Vagina (tissue), 2 donors: ENCODE measurements at regions not wholly inside any gene's neighbourhood (a gene's known extent, or its start where the extent isn't known, plus 50 kb on each side); places are given as distances from the start of the nearest gene placed in this dataset.

Experiments
- DNase-seq, 2 donors: peaks; one replicate each; pipeline ENCODE4 v3.0.0-alpha.2; 2017; ENCODE audit errors: extremely low spot score in 2 of 2
- H3K27ac ChIP-seq: fragments of 200-600 bp; sonication (generic); one replicate; pipeline ENCODE4 v1.5.1; 2019
- H3K27me3 ChIP-seq: fragments of 200-600 bp; sonication (generic); one replicate; pipeline ENCODE4 v1.5.1; 2019
- H3K36me3 ChIP-seq, 2 donors: fragments of 200-600 bp; sonication (generic); one replicate each; pipeline ENCODE4 v1.5.1; 2017 to 2019
- H3K4me1 ChIP-seq: fragments of 200-600 bp; sonication (generic); one replicate; pipeline ENCODE4 v1.5.1; 2019
- H3K4me3 ChIP-seq, 2 donors: fragments of 200-600 bp; sonication (generic); 1 replicate in 1 of 2; 2 replicates in 1 of 2; pipeline ENCODE4 v1.5.1; 2016 to 2019
- H3K9me3 ChIP-seq: fragments of 200-600 bp; sonication (generic); one replicate; pipeline ENCODE4 v1.5.1; 2019
- CTCF ChIP-seq, 3 experiments: fragments of 450-650 bp in 2 of 3; fragments of 200-600 bp in 1 of 3; sonication (generic) in 1 of 3; IDR thresholded peaks; one replicate each; pipeline ENCODE4 v1.5.1; 2017 to 2019; ENCODE audit warnings: antibody characterized with exemption in 3 of 3, mild to moderate bottlenecking in 2 of 3, moderate library complexity in 2 of 3
- POLR2A ChIP-seq, 2 donors: fragments of 450-650 bp; IDR thresholded peaks; one replicate each; pipeline ENCODE4 v1.6.1; 2017; ENCODE audit warnings: antibody characterized with exemption in 2 of 2, mild to moderate bottlenecking in 2 of 2, moderate library complexity in 2 of 2
- POLR2AphosphoS5 ChIP-seq, 2 donors: sonication (generic); formaldehyde crosslinking; IDR thresholded peaks; one replicate each; pipeline ENCODE4 v1.9.0; 2017; ENCODE audit warnings: antibody characterized with exemption in 2 of 2, mild to moderate bottlenecking in 2 of 2, low read depth in 1 of 2; ENCODE audit not compliant: insufficient read depth in 1 of 2
- intact Hi-C: fragments of 100-400 bp; cut with DNase I; formaldehyde crosslinking; loops from one replicate; pipeline ENCODE4 v1.15.1; 2023

DNA sequence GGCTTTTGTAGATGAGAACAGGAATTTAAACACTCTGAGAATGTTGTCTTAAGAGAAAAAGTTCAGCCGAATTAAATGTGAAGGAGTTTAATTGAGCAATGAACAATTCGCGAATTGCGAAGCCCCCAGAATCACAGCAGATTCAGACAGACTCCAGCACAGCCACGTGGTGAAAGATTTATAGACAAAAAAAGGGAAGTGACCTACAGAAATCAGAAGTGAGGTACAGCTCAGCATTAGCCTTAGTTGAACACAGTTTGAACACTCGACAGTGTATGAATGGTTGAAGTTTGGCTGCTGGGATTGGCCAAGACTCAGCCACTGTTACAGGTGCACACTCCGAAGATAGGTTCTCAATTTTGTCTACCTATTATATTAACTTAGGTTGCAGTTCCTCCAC, 264.0 kb upstream of the CHST9 start:
- Histone ChIP-seq H3K4me3 (no peak overlapping the region), H3K27me3 (no peaks in the 10 kb centered on the region), H3K4me1 (no peaks in the 10 kb centered on the region), H3K27ac (no peak overlapping the region), H3K9me3 (no peaks in the 10 kb centered on the region), H3K36me3 (no peaks in the 10 kb centered on the region)
- intact Hi-C loops: no loop called here
- no peak for DNase-seq
- TF ChIP-seq POLR2AphosphoS5 (IDR thresholded peaks at IDR 0.05; ENCODE audit: insufficient read depth in 1 of 2, low read depth in 1 of 2): no peak
- no peak for TF ChIP-seq CTCF (IDR thresholded peaks at IDR 0.05)
- no peak for TF ChIP-seq POLR2A (IDR thresholded peaks at IDR 0.05)

DNA sequence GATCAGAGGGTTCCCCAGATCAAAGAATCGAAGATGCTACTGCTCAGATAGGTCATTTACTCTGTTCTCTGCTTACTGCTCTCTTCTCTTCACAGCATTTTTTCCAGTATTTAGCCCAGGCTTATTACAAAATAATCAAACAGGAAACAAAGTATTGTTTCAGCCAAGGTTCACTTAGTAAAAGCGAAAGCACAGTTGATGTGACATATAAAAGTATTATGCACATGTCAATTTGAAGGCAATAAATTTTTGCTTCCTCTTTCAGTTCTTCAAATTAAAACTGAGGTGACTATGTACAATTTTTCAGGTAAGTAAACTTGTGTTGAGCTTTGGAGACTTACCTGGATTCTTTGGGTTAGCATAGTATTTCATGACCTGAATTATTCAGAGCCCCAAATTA, 262.8 kb upstream of the CHST9 start:
- Histone ChIP-seq H3K27ac (no peak overlapping the region), H3K4me1 (no peaks in the 10 kb centered on the region), H3K27me3 (no peaks in the 10 kb centered on the region), H3K9me3 (no peaks in the 10 kb centered on the region), H3K36me3 (no peaks in the 10 kb centered on the region), H3K4me3 (no peak overlapping the region)
- intact Hi-C loops: no loop called here
- TF ChIP-seq POLR2A (IDR thresholded peaks at IDR 0.05): no peak
- TF ChIP-seq CTCF (IDR thresholded peaks at IDR 0.05): no peak
- no peak for TF ChIP-seq POLR2AphosphoS5 (IDR thresholded peaks at IDR 0.05; ENCODE audit: insufficient read depth in 1 of 2, low read depth in 1 of 2)
- DNase-seq: no peak

- intact Hi-C loops: no loop called here
- Histone ChIP-seq H3K4me3 (no peak overlapping the region), H3K27me3 (no peaks in the 10 kb centered on the region)
These were observed 262.4 kb upstream of the CHST9 start for GRCh38 chr18:27447451-27447881.

DNA sequence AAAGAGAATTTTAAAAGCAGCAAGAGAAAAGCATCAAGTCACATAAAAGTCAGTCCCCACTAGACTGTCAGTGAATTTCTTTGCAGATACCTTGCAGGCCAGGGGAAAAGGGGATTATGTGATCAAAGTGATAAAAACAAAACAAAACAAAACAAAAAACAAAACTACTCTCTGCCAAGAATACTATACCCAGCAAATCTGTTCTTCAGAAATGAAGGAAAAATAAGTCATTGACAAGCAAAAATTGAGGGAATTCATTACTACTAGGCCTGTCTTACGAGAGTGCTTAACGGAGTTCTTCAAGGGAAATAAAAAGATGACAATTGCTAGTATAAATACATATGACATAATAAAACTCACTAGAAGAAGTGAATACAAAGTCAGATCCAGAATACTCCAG, 245.5 kb upstream of the CHST9 start:
- TF ChIP-seq POLR2A (IDR thresholded peaks at IDR 0.05): no peak
- no peak for TF ChIP-seq CTCF (IDR thresholded peaks at IDR 0.05)
- no peaks in the 10 kb centered on the region for H3K4me1 ChIP-seq
- H3K27ac ChIP-seq: no peak overlapping the region
- no peaks in the 10 kb centered on the region for H3K9me3 ChIP-seq
- no peak for DNase-seq
- H3K4me3 ChIP-seq: no peak overlapping the region
- H3K36me3 ChIP-seq: no peaks in the 10 kb centered on the region
- no peaks in the 10 kb centered on the region for H3K27me3 ChIP-seq
- intact Hi-C loops: no loop called here

More at GRCh38 chr18:27447451-27447881, 262.4 kb upstream of the CHST9 start:
- Histone ChIP-seq H3K9me3 (no peaks in the 10 kb centered on the region), H3K4me1 (no peaks in the 10 kb centered on the region), H3K27ac (no peak overlapping the region), H3K36me3 (no peaks in the 10 kb centered on the region)
- no peak for TF ChIP-seq POLR2AphosphoS5 (IDR thresholded peaks at IDR 0.05; ENCODE audit: insufficient read depth in 1 of 2, low read depth in 1 of 2)
- TF ChIP-seq CTCF (IDR thresholded peaks at IDR 0.05): no peak
- no peak for TF ChIP-seq POLR2A (IDR thresholded peaks at IDR 0.05)
- no peak for DNase-seq

GRCh38 chr18:27428716-27429475, 243.8 kb upstream of the CHST9 start:
- TF ChIP-seq POLR2A (IDR thresholded peaks at IDR 0.05) (no peak), CTCF (IDR thresholded peaks at IDR 0.05) (no peak), POLR2AphosphoS5 (IDR thresholded peaks at IDR 0.05; ENCODE audit: insufficient read depth in 1 of 2, low read depth in 1 of 2) (no peak)
- Histone ChIP-seq H3K4me3 (no peak overlapping the region), H3K27ac (no peak overlapping the region), H3K4me1 (no peaks in the 10 kb centered on the region), H3K27me3 (no peaks in the 10 kb centered on the region), H3K36me3 (no peaks in the 10 kb centered on the region), H3K9me3 (no peaks in the 10 kb centered on the region)
- intact Hi-C loops: no loop called here
- no peak for DNase-seq
